SK-N-SH treated with all-trans-retinoic acid at 6 μM for 48 hours (cell line): ENCODE measurements at regions not wholly inside any gene's neighbourhood (a gene's known extent, or its start where the extent isn't known, plus 50 kb on each side); places are given as distances from the start of the nearest gene placed in this dataset.

ENCODE experiments used
- ATAC-seq: fragments of 200-7000 bp; cut with Tn5 transposase; 3 replicates; pipeline ENCODE4 v1.9.1; 2020; ENCODE audit warnings: mild to moderate bottlenecking, moderate library complexity
- CREB5 ChIP-seq: fragments of 250-450 bp; sonication (Bioruptor Pico); IDR thresholded peaks from 2 replicates; pipeline ENCODE4 v1.5.1; 2020; ENCODE audit warnings: low read depth, mild to moderate bottlenecking, moderate library complexity
- CSDC2 ChIP-seq: fragments of 250-450 bp; sonication (Bioruptor Pico); IDR thresholded peaks from 2 replicates; pipeline ENCODE4 v1.5.0; 2020; ENCODE audit warnings: mild to moderate bottlenecking, moderate library complexity
- GLIS3 ChIP-seq: fragments of 250-450 bp; sonication (Bioruptor Pico); IDR thresholded peaks from 2 replicates; pipeline ENCODE4 v1.5.0; 2020; ENCODE audit warnings: mild to moderate bottlenecking, moderate library complexity
- ISL1 ChIP-seq: fragments of 250-450 bp; sonication (Bioruptor Pico); IDR thresholded peaks from 2 replicates; pipeline ENCODE4 v2.1.2; 2022; ENCODE audit warnings: mild to moderate bottlenecking, moderate library complexity
- OSR1 ChIP-seq: fragments of 250-450 bp; sonication (Bioruptor Pico); IDR thresholded peaks from 2 replicates; pipeline ENCODE4 v1.8.0; 2022; ENCODE audit warnings: moderate library complexity, mild to moderate bottlenecking, inconsistent platforms
- POU6F1 ChIP-seq: fragments of 250-450 bp; sonication (Bioruptor Pico); IDR thresholded peaks from 2 replicates; pipeline ENCODE4 v1.8.0; 2021; ENCODE audit warnings: low read depth, mild to moderate bottlenecking, moderate library complexity, borderline replicate concordance
- PPARA ChIP-seq: fragments of 250-450 bp; sonication (Bioruptor Pico); IDR thresholded peaks from 2 replicates; pipeline ENCODE4 v1.5.0; 2020; ENCODE audit warnings: mild to moderate bottlenecking, borderline replicate concordance
- RARB ChIP-seq: fragments of 250-450 bp; sonication (Bioruptor Pico); IDR thresholded peaks from 2 replicates; pipeline ENCODE4 v1.8.0; 2021; ENCODE audit warnings: mild to moderate bottlenecking, moderate library complexity
- SNAI2 ChIP-seq: fragments of 250-450 bp; sonication (Bioruptor Pico); IDR thresholded peaks from 2 replicates; pipeline ENCODE4 v1.5.0; 2020; ENCODE audit warnings: mild to moderate bottlenecking, moderate library complexity
- TCF4 ChIP-seq: fragments of 250-450 bp; sonication (Bioruptor Pico); IDR thresholded peaks from 2 replicates; pipeline ENCODE4 v1.8.0; 2021; ENCODE audit warnings: mild to moderate bottlenecking, moderate library complexity, borderline replicate concordance
- TOX ChIP-seq: fragments of 250-450 bp; sonication (Bioruptor Pico); IDR thresholded peaks from 2 replicates; pipeline ENCODE4 v1.8.0; 2021; ENCODE audit warnings: mild to moderate bottlenecking, moderate library complexity, borderline replicate concordance
- ZC3H10 ChIP-seq: fragments of 250-450 bp; sonication (Bioruptor Pico); IDR thresholded peaks from 2 replicates; pipeline ENCODE4 v1.5.1; 2021; ENCODE audit warnings: mild to moderate bottlenecking, moderate library complexity
- ZFP3 ChIP-seq: fragments of 250-450 bp; sonication (Bioruptor Pico); IDR thresholded peaks from 2 replicates; pipeline ENCODE4 v1.5.0; 2020; ENCODE audit warnings: mild to moderate bottlenecking, moderate library complexity
- ZFP30 ChIP-seq: fragments of 450-650 bp; formaldehyde crosslinking; IDR thresholded peaks from 2 replicates; pipeline ENCODE4 v1.5.0; 2022; ENCODE audit warnings: mild to moderate bottlenecking, moderate library complexity
- ZNF565 ChIP-seq: fragments of 450-650 bp; formaldehyde crosslinking; conservative IDR thresholded peaks from 2 replicates; pipeline ENCODE4 v1.5.0; 2020; ENCODE audit warnings: low read depth, mild to moderate bottlenecking, moderate library complexity
- ZNF8 ChIP-seq: fragments of 450-650 bp; formaldehyde crosslinking; IDR thresholded peaks from 2 replicates; pipeline ENCODE4 v1.5.0; 2020; ENCODE audit warnings: mild to moderate bottlenecking, moderate library complexity
- TF ChIP-seq, protein P1 (sequence below): fragments of 250-450 bp; sonication (Bioruptor Pico); IDR thresholded peaks from 2 replicates; pipeline ENCODE4 v1.5.1; 2021; ENCODE audit warnings: mild to moderate bottlenecking, moderate library complexity
- TF ChIP-seq, protein P2 (sequence below): fragments of 250-450 bp; sonication (Bioruptor Pico); IDR thresholded peaks from 2 replicates; pipeline ENCODE4 v1.8.0; 2020; ENCODE audit warnings: mild to moderate bottlenecking, moderate library complexity, borderline replicate concordance
- TF ChIP-seq, protein P3 (sequence below): fragments of 250-450 bp; sonication (Bioruptor Pico); IDR thresholded peaks from 2 replicates; pipeline ENCODE4 v1.5.0; 2020; ENCODE audit warnings: mild to moderate bottlenecking, moderate library complexity

DNA sequence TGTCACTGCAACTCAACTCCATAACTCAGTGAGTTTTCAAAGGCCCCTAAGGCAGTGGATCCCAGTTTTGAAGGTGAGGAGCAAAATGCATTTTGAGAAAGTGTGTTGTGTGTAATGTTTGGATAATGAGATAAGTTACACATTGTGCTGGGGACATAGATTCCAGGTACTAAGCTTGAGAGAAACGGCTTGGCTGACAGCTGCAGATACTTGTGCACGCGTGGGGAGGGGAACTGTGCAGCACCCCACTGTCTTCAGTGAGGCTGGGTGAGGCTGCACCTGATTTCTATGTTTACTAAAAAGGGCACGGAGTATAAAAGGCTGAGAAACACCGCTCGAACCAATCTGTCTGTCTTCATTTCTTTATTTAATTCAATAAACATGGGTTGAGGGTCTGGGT is 254.0 kb upstream of the COPS8 start:
- TF ChIP-seq SNAI2 (CRISPR knock-in tag) (no peak), ISL1 (CRISPR knock-in tag) (no peak), TOX (CRISPR knock-in tag) (no peak), GLIS3 (CRISPR knock-in tag) (no peak), CREB5 (CRISPR knock-in tag) (no peak), ZFP3 (CRISPR knock-in tag) (no peak), OSR1 (no peak), TCF4 (CRISPR knock-in tag) (no peak), ZNF565 (no peak), ZC3H10 (no peak), RARB (CRISPR knock-in tag) (no peak)
- TF ChIP-seq, protein P1, sequence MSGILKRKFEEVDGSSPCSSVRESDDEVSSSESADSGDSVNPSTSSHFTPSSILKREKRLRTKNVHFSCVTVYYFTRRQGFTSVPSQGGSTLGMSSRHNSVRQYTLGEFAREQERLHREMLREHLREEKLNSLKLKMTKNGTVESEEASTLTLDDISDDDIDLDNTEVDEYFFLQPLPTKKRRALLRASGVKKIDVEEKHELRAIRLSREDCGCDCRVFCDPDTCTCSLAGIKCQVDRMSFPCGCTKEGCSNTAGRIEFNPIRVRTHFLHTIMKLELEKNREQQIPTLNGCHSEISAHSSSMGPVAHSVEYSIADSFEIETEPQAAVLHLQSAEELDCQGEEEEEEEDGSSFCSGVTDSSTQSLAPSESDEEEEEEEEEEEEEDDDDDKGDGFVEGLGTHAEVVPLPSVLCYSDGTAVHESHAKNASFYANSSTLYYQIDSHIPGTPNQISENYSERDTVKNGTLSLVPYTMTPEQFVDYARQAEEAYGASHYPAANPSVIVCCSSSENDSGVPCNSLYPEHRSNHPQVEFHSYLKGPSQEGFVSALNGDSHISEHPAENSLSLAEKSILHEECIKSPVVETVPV (CRISPR knock-in tag), result no peak
- TF ChIP-seq, protein P2, sequence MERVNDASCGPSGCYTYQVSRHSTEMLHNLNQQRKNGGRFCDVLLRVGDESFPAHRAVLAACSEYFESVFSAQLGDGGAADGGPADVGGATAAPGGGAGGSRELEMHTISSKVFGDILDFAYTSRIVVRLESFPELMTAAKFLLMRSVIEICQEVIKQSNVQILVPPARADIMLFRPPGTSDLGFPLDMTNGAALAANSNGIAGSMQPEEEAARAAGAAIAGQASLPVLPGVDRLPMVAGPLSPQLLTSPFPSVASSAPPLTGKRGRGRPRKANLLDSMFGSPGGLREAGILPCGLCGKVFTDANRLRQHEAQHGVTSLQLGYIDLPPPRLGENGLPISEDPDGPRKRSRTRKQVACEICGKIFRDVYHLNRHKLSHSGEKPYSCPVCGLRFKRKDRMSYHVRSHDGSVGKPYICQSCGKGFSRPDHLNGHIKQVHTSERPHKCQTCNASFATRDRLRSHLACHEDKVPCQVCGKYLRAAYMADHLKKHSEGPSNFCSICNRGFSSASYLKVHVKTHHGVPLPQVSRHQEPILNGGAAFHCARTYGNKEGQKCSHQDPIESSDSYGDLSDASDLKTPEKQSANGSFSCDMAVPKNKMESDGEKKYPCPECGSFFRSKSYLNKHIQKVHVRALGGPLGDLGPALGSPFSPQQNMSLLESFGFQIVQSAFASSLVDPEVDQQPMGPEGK (CRISPR knock-in tag), result no peak
- TF ChIP-seq, protein P3, sequence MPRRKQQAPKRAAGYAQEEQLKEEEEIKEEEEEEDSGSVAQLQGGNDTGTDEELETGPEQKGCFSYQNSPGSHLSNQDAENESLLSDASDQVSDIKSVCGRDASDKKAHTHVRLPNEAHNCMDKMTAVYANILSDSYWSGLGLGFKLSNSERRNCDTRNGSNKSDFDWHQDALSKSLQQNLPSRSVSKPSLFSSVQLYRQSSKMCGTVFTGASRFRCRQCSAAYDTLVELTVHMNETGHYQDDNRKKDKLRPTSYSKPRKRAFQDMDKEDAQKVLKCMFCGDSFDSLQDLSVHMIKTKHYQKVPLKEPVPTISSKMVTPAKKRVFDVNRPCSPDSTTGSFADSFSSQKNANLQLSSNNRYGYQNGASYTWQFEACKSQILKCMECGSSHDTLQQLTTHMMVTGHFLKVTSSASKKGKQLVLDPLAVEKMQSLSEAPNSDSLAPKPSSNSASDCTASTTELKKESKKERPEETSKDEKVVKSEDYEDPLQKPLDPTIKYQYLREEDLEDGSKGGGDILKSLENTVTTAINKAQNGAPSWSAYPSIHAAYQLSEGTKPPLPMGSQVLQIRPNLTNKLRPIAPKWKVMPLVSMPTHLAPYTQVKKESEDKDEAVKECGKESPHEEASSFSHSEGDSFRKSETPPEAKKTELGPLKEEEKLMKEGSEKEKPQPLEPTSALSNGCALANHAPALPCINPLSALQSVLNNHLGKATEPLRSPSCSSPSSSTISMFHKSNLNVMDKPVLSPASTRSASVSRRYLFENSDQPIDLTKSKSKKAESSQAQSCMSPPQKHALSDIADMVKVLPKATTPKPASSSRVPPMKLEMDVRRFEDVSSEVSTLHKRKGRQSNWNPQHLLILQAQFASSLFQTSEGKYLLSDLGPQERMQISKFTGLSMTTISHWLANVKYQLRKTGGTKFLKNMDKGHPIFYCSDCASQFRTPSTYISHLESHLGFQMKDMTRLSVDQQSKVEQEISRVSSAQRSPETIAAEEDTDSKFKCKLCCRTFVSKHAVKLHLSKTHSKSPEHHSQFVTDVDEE, result no peak
- ATAC-seq, result no peak

GRCh38 chr2:236833501-236834073 is 252.1 kb upstream of the COPS8 start:
- no peak for ATAC-seq
- TF ChIP-seq ZNF8, result no peak

- no peak for TF ChIP-seq OSR1
- no peak for TF ChIP-seq TOX (CRISPR knock-in tag)
- no peak for TF ChIP-seq PPARA (CRISPR knock-in tag)
- TF ChIP-seq, protein P3, result no peak
- TF ChIP-seq, protein P2 (CRISPR knock-in tag), result no peak
- TF ChIP-seq ZFP30 (CRISPR knock-in tag), result no peak
- TF ChIP-seq CSDC2 (CRISPR knock-in tag), result no peak
- TF ChIP-seq POU6F1 (CRISPR knock-in tag), result no peak
- TF ChIP-seq SNAI2 (CRISPR knock-in tag), result no peak
- no peak for TF ChIP-seq RARB (CRISPR knock-in tag)
- no peak for ATAC-seq
Measured at GRCh38 chr2:236834284-236834683, 251.4 kb upstream of the COPS8 start.
